Vagina (tissue), 2 donors: ENCODE measurements at regions not wholly inside any gene's neighbourhood (a gene's known extent, or its start where the extent isn't known, plus 50 kb on each side); places are given as distances from the start of the nearest gene placed in this dataset.

Experiments used
- POLR2A ChIP-seq, 2 donors: fragments of 450-650 bp; IDR thresholded peaks; one replicate each; pipeline ENCODE4 v1.6.1; 2017; ENCODE audit warnings: antibody characterized with exemption in 2 of 2, mild to moderate bottlenecking in 2 of 2, moderate library complexity in 2 of 2
- TF ChIP-seq, protein P1 (sequence below), 3 experiments: fragments of 450-650 bp in 2 of 3; fragments of 200-600 bp in 1 of 3; sonication (generic) in 1 of 3; IDR thresholded peaks; one replicate each; pipeline ENCODE4 v1.5.1; 2017 to 2019; ENCODE audit warnings: antibody characterized with exemption in 3 of 3, mild to moderate bottlenecking in 2 of 3, moderate library complexity in 2 of 3

DNA sequence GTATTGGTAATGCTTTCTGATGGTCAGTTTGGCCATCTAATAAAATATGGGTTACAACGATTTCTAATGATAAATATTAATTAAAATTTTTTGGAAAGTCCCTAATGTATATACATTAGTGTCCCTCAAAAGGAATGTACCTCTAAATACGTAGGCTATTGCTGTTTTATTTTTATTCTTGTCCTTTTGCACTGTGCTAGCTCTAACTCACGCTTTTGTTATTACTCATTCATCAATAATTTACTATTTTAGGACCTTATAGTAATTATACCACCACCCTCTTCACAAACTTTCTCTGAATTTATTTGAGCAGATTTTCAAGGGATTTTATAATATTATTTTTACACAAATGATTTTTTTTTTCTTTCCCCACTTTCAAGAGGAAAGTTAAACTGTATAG lies 795.9 kb upstream of the PCDH9 start:
- no peak for TF ChIP-seq POLR2A (IDR thresholded peaks at IDR 0.05)
- TF ChIP-seq, protein P1, sequence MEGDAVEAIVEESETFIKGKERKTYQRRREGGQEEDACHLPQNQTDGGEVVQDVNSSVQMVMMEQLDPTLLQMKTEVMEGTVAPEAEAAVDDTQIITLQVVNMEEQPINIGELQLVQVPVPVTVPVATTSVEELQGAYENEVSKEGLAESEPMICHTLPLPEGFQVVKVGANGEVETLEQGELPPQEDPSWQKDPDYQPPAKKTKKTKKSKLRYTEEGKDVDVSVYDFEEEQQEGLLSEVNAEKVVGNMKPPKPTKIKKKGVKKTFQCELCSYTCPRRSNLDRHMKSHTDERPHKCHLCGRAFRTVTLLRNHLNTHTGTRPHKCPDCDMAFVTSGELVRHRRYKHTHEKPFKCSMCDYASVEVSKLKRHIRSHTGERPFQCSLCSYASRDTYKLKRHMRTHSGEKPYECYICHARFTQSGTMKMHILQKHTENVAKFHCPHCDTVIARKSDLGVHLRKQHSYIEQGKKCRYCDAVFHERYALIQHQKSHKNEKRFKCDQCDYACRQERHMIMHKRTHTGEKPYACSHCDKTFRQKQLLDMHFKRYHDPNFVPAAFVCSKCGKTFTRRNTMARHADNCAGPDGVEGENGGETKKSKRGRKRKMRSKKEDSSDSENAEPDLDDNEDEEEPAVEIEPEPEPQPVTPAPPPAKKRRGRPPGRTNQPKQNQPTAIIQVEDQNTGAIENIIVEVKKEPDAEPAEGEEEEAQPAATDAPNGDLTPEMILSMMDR (IDR thresholded peaks at IDR 0.05), result no peak
